ENCODE measurements at regions not wholly inside any gene's neighbourhood (a gene's known extent, or its start where the extent isn't known, plus 50 kb on each side); places are given as distances from the start of the nearest gene placed in this dataset.

- Histone ChIP-seq H3K4me2 (replicated peaks; ENCODE audit: low read depth, low read length, poor library complexity, severe bottlenecking) (no peak overlapping the region), H3K27me3 (replicated peaks in 1 of 4; ENCODE audit: control extremely low read depth in 1 of 4, control insufficient read depth in 3 of 4, insufficient read depth in 4 of 4, low read length in 3 of 4) (no peaks in the 10 kb centered on the region), H3K9me3 (ENCODE audit: control extremely low read depth in 1 of 3, control insufficient read depth in 2 of 3, insufficient read depth in 1 of 3, low read length in 2 of 3) (peaks cover 0 to 2% (median 0%) of the 10 kb centered on the region in 3 donors), H3K27ac (ENCODE audit: low read length in 2 of 2) (no peak overlapping the region), H4K20me1 (ENCODE audit: control insufficient read depth, insufficient read depth, low read length, poor library complexity, severe bottlenecking) (no peaks in the 10 kb centered on the region), H2AFZ (ENCODE audit: insufficient read depth, low read depth, low read length, poor library complexity, severe bottlenecking) (no peak overlapping the region), H3K9ac (ENCODE audit: low read length) (no peak overlapping the region), H3K4me3 (ENCODE audit: control extremely low read depth in 1 of 5, extremely low read depth in 1 of 5, insufficient read depth in 1 of 5, low read depth in 2 of 5, low read length in 4 of 5) (no peak overlapping the region), H3K36me3 (replicated peaks in 1 of 2; ENCODE audit: control extremely low read depth in 1 of 2, control insufficient read depth in 1 of 2, extremely low read depth in 1 of 2, insufficient read depth in 2 of 2, low read length in 1 of 2) (no peaks in the 10 kb centered on the region), H3K4me1 (ENCODE audit: control insufficient read depth in 2 of 2, insufficient read depth in 2 of 2, low read length in 2 of 2) (no peaks in the 10 kb centered on the region), H3K79me2 (ENCODE audit: control insufficient read depth, insufficient read depth, low read length) (no peaks in the 10 kb centered on the region)
- TF ChIP-seq CTCF (IDR thresholded peaks at IDR 0.05) (no peak), EZH2 (IDR thresholded peaks at IDR 0.05; ENCODE audit: borderline replicate concordance, insufficient read depth, low read depth, low read length, poor library complexity, severe bottlenecking) (no peak)
- intact Hi-C loops (cut with micrococcal nuclease): no loop called here
- ChIA-PET POLR2A (no interaction called here), CTCF (no interaction called here)
- Mint-ChIP-seq H3K4me3 (no peak overlapping the region), H3K27ac (no peak overlapping the region), H3K4me1 (no peaks in the 10 kb centered on the region), H3K9me3 (ENCODE audit: insufficient read depth) (peaks cover 2% of the 10 kb centered on the region), H3K27me3 (no peaks in the 10 kb centered on the region)
- 27% methylated on average over 1 of the region's 1 CpG for WGBS (ENCODE audit: insufficient coverage)
- ATAC-seq (ENCODE audit: low read depth) (no peak), DNase-seq (no peak)
Measured at GRCh38 chr15:46938169-46938568, 779.1 kb upstream of the SEMA6D start.

- Mint-ChIP-seq H3K4me1 (no peaks in the 10 kb centered on the region), H3K9me3 (ENCODE audit: insufficient read depth) (peaks cover 2% of the 10 kb centered on the region), H3K27ac (no peak overlapping the region), H3K4me3 (no peak overlapping the region), H3K27me3 (no peaks in the 10 kb centered on the region)
- Histone ChIP-seq H3K9ac (ENCODE audit: low read length) (no peak overlapping the region), H3K36me3 (replicated peaks in 1 of 2; ENCODE audit: control extremely low read depth in 1 of 2, control insufficient read depth in 1 of 2, extremely low read depth in 1 of 2, insufficient read depth in 2 of 2, low read length in 1 of 2) (no peaks in the 10 kb centered on the region), H3K4me3 (ENCODE audit: control extremely low read depth in 1 of 5, extremely low read depth in 1 of 5, insufficient read depth in 1 of 5, low read depth in 2 of 5, low read length in 4 of 5) (no peak overlapping the region), H3K27ac (ENCODE audit: low read length in 2 of 2) (no peak overlapping the region), H2AFZ (ENCODE audit: insufficient read depth, low read depth, low read length, poor library complexity, severe bottlenecking) (no peak overlapping the region), H3K79me2 (ENCODE audit: control insufficient read depth, insufficient read depth, low read length) (no peaks in the 10 kb centered on the region), H4K20me1 (ENCODE audit: control insufficient read depth, insufficient read depth, low read length, poor library complexity, severe bottlenecking) (no peaks in the 10 kb centered on the region), H3K9me3 (ENCODE audit: control extremely low read depth in 1 of 3, control insufficient read depth in 2 of 3, insufficient read depth in 1 of 3, low read length in 2 of 3) (peaks cover 0 to 3% (median 0%) of the 10 kb centered on the region in 3 donors), H3K4me2 (replicated peaks; ENCODE audit: low read depth, low read length, poor library complexity, severe bottlenecking) (no peak overlapping the region), H3K27me3 (replicated peaks in 1 of 4; ENCODE audit: control extremely low read depth in 1 of 4, control insufficient read depth in 3 of 4, insufficient read depth in 4 of 4, low read length in 3 of 4) (no peaks in the 10 kb centered on the region), H3K4me1 (ENCODE audit: control insufficient read depth in 2 of 2, insufficient read depth in 2 of 2, low read length in 2 of 2) (no peaks in the 10 kb centered on the region)
- ChIA-PET CTCF (no interaction called here), POLR2A (no interaction called here)
- intact Hi-C loops (cut with micrococcal nuclease): no loop called here
- DNase-seq: no peak
- TF ChIP-seq CTCF (IDR thresholded peaks at IDR 0.05) (no peak), EZH2 (IDR thresholded peaks at IDR 0.05; ENCODE audit: borderline replicate concordance, insufficient read depth, low read depth, low read length, poor library complexity, severe bottlenecking) (no peak)
- WGBS (ENCODE audit: insufficient coverage): no CpG with 5 or more reads among the region's 1 CpG
- ATAC-seq (ENCODE audit: low read depth): no peak
Measured at GRCh38 chr15:46941241-46941640, 776.1 kb upstream of the SEMA6D start.

Measured in B cell (primary cell).